Skeletal muscle satellite cell (primary cell): ENCODE measurements at regions not wholly inside any gene's neighbourhood (a gene's known extent, or its start where the extent isn't known, plus 50 kb on each side); places are given as distances from the start of the nearest gene placed in this dataset.

ENCODE experiments used
- H3K27me3 ChIP-seq: 2 replicates; pipeline ENCODE4 v1.7.0; 2013; ENCODE audit warnings: low read length; ENCODE audit not compliant: control insufficient read depth, insufficient read depth
- H3K36me3 ChIP-seq: 2 replicates; pipeline ENCODE4 v1.7.0; 2013; ENCODE audit warnings: mild to moderate bottlenecking, control low read depth, low read length; ENCODE audit not compliant: insufficient read depth
- H3K4me1 ChIP-seq: 2 replicates; pipeline ENCODE4 v1.7.0; 2013; ENCODE audit warnings: low read length; ENCODE audit not compliant: control insufficient read depth, insufficient read depth
- H3K4me2 ChIP-seq: 2 replicates; pipeline ENCODE4 v1.7.0; 2013; ENCODE audit warnings: mild to moderate bottlenecking, low read length
- H3K4me3 ChIP-seq: 2 replicates; pipeline ENCODE4 v1.7.0; 2013; ENCODE audit warnings: low read length
- H3K9ac ChIP-seq: 2 replicates; pipeline ENCODE4 v1.7.0; 2013; ENCODE audit warnings: mild to moderate bottlenecking, low read depth, low read length, moderate library complexity
- H3K9me3 ChIP-seq: replicated peaks from 2 replicates; pipeline ENCODE4 v1.7.0; 2013; ENCODE audit warnings: mild to moderate bottlenecking, control low read depth, low read length

DNA sequence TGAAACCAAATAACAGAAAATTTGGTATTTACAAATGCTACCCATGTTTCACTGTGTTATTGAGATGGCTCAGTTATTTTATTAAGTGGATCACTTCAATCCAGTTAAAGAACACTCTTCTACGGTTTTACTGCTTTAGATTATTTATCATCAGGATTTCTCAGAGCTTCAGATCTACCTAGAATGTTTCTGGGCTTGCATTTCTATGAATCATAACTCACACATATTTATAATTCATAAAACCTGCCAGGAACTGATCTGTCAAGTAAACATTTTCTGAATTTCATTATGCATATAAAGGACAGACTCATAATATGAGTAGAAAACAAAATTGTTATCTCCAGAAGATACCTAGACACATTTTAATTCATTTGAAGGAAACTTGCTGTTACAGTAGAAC is 1172.3 kb upstream of the LRRTM3 start:
- Histone ChIP-seq H3K36me3 (no peaks in the 10 kb centered on the region), H3K27me3 (no peaks in the 10 kb centered on the region), H3K9me3 (no peaks in the 10 kb centered on the region), H3K9ac (no peak overlapping the region), H3K4me1 (no peaks in the 10 kb centered on the region), H3K4me2 (no peak overlapping the region), H3K4me3 (no peak overlapping the region)

DNA sequence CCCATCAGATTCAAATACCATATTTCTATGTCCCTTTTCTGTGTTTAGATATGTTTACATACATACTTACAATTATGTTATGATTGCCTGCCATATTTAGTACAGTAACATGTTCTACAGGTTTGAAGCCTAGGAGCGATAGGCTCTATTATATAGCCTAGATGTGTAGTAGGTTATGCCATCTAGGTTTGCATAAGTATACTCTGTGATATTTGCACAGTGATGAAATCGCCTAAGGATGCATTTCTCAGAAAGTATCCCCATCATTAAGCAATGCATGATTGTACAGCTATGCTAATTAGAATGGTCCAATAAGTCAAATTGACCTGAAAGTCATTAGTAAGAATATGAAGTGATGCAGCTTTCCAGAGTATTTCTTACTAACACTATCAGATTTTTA is 1171.7 kb upstream of the LRRTM3 start:
- Histone ChIP-seq H3K36me3 (no peaks in the 10 kb centered on the region), H3K9ac (no peak overlapping the region), H3K9me3 (no peaks in the 10 kb centered on the region), H3K4me1 (no peaks in the 10 kb centered on the region), H3K4me2 (no peak overlapping the region), H3K27me3 (no peaks in the 10 kb centered on the region), H3K4me3 (no peak overlapping the region)

DNA sequence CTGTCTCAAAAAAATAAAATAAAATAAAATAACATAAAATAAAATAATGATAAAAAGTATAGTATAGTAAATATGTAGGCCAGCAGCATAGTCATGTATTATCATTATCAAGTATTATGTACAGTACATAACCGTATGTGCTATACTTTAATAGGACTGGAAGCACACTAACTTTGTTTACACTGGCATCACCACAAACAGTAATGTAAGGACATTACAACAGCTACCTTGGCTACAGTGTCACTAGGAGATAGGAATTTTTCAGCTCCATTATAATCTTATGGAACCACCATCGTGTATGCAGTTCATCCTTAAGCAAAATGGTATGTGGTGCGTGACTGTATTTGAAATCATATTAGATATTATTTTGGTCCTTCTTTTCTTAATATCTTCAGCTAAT is 1163.5 kb upstream of the LRRTM3 start:
- Histone ChIP-seq H3K27me3 (no peaks in the 10 kb centered on the region), H3K9me3 (no peaks in the 10 kb centered on the region), H3K4me2 (no peak overlapping the region), H3K9ac (no peak overlapping the region), H3K4me1 (no peaks in the 10 kb centered on the region), H3K4me3 (no peak overlapping the region), H3K36me3 (no peaks in the 10 kb centered on the region)

DNA sequence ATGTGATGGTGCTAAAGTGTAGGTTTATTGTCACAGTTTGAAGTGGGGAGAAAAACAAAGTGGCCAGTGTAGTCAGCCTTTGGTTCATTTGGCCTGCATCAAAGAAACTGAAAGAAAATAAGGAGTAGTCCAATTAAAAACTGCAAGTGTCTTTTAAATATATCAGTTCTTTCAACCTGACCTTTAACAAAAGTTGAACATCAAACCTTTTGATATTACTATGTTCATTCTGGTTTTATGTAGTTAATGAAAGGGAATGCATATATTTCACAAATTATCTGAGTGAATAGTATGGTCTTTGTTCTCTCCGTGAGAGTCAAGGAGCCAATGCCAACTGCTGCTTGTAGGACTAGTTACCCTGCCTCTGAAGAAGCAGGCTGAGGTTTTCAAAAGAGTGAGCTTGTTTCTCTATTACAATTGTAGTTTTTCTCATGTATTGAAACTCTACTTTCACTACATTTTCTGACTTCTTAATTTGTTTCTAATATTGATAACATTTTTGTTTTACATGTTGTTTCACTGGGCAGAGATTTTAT is 1160.8 kb upstream of the LRRTM3 start:
- no peaks in the 10 kb centered on the region for H3K27me3 ChIP-seq
- H3K9ac ChIP-seq = no peak overlapping the region
- H3K4me3 ChIP-seq = no peak overlapping the region
- H3K36me3 ChIP-seq = no peaks in the 10 kb centered on the region
- H3K4me2 ChIP-seq = no peak overlapping the region
- no peaks in the 10 kb centered on the region for H3K9me3 ChIP-seq
- H3K4me1 ChIP-seq = no peaks in the 10 kb centered on the region

DNA sequence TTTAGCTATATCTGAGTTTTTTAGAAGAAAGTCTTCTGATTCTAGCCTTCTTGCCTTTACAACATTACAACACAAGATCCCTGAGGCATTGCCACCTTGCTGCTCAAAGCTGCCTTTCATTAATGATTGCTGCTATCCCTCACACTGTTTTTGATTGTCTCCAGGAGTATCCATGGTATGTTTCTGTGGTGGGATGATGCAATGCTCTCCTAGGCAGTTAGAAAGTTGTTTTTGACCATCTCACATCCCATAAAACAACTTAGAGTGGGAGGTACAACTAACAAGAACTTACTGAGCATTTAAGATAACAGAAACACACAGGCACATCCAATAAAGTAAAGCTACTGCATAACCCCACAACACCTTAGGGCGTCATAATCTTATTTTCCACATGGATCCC is 1156.0 kb upstream of the LRRTM3 start:
- H3K36me3 ChIP-seq = no peaks in the 10 kb centered on the region
- H3K4me3 ChIP-seq = no peak overlapping the region
- no peak overlapping the region for H3K9ac ChIP-seq
- H3K27me3 ChIP-seq = no peaks in the 10 kb centered on the region
- H3K9me3 ChIP-seq = no peaks in the 10 kb centered on the region
- H3K4me2 ChIP-seq = no peak overlapping the region
- no peaks in the 10 kb centered on the region for H3K4me1 ChIP-seq

DNA sequence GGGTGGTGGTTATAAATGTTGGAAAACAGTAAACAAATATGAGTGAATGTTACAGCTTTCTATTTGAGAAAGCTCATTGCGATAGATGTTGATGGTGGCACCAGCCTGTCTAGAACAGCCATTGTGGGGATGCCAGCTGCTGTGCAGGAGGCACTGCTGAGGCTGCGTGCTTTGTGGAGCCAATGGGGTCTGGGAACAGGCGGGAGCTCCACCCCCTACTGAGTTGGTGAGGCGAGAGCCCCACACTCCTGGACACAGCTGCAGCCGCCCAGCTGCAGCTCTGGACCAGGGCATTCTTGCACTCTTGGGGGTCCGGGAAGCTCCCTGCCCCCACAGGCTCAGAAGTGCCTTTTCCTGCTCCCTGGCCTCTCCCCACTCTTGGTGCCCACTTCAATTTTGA is 1147.1 kb upstream of the LRRTM3 start:
- Histone ChIP-seq H3K9me3 (no peaks in the 10 kb centered on the region), H3K4me2 (no peak overlapping the region), H3K9ac (no peak overlapping the region), H3K27me3 (no peaks in the 10 kb centered on the region), H3K4me3 (no peak overlapping the region), H3K4me1 (no peaks in the 10 kb centered on the region), H3K36me3 (no peaks in the 10 kb centered on the region)

DNA sequence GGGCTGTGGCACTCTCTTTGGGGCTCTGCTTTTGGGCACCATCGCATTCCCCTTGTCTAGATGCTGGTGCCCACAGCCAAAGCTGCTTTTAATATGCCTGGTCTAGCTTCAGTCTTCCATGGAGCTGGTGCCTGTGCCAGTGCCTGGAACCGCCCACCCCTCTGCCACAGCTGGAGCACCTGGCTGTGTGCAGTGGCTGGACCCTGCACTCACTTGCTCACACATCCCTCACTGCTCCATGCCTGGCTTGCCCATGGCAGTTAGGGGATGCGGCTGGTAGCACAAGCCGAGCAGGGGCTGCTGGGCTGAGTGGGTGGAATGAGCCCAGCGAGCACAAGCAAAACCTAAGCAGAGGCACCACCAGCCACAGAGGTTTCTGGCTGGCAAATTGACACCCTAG is 1145.9 kb upstream of the LRRTM3 start:
- Histone ChIP-seq H3K27me3 (no peaks in the 10 kb centered on the region), H3K4me2 (no peak overlapping the region), H3K36me3 (no peaks in the 10 kb centered on the region), H3K4me1 (no peaks in the 10 kb centered on the region), H3K9ac (no peak overlapping the region), H3K4me3 (no peak overlapping the region), H3K9me3 (no peaks in the 10 kb centered on the region)

DNA sequence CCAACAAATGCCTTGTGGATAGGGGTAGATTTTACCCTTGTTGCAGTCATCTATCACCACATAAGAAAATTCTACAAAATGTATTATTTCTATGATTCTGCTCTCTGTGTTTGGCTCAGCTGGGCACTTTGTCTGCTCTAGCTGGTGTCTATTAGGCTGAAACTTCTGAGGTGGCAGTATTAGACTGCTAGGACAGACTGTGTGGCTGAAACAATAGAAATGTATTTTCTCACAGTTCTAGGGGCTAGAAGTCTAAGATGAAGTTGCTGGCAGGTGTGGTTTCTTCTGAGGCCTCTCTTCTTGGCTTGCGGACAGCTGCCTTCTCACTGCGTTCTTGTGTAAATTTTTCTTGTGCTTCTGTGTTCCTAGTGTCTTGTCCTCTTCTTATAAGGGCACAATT is 1139.6 kb upstream of the LRRTM3 start:
- no peaks in the 10 kb centered on the region for H3K4me1 ChIP-seq
- H3K27me3 ChIP-seq = no peaks in the 10 kb centered on the region
- no peaks in the 10 kb centered on the region for H3K36me3 ChIP-seq
- H3K4me3 ChIP-seq = no peak overlapping the region
- no peak overlapping the region for H3K4me2 ChIP-seq
- H3K9me3 ChIP-seq = no peaks in the 10 kb centered on the region
- no peak overlapping the region for H3K9ac ChIP-seq

DNA sequence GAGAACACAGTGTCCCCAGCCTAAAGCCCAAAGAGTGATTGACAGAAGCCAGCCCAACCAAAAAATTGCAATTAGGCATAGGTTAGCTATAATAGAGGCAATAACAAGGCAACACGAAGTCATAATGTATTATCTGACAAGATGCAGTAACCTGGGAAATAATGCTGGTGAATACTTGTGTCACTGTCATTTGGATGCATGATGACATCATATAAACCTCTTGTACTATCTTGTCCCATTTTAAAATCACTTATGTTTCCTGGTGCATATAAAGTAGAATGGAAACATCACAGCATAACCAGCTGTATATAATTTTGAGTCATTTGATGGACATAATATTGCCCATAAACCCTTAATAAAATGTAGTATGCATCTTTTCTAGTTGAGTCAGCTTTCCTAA is 1138.3 kb upstream of the LRRTM3 start:
- Histone ChIP-seq H3K9me3 (no peaks in the 10 kb centered on the region), H3K4me1 (no peaks in the 10 kb centered on the region), H3K27me3 (no peaks in the 10 kb centered on the region), H3K9ac (no peak overlapping the region), H3K4me3 (no peak overlapping the region), H3K4me2 (no peak overlapping the region), H3K36me3 (no peaks in the 10 kb centered on the region)

DNA sequence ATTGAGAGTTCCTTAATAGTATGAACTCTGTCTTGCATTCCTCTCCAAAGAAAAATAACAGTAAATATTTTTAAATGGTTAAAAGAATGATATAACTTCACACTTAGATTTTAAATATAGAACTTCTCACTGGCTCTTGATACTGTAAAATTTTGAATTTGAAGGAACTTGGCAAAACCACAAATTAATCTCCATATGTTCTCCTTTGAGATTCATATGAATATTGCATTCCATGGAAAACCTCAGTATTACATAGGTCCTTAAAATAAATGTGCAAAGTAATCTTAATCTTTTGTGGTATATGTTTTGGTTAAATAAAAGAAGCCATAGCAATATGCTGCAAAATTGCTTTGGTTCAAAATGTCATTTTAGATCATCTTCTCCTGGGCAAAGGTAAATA is 1137.6 kb upstream of the LRRTM3 start:
- no peaks in the 10 kb centered on the region for H3K36me3 ChIP-seq
- no peak overlapping the region for H3K9ac ChIP-seq
- H3K4me2 ChIP-seq = no peak overlapping the region
- no peaks in the 10 kb centered on the region for H3K27me3 ChIP-seq
- H3K4me3 ChIP-seq = no peak overlapping the region
- H3K4me1 ChIP-seq = no peaks in the 10 kb centered on the region
- no peaks in the 10 kb centered on the region for H3K9me3 ChIP-seq

DNA sequence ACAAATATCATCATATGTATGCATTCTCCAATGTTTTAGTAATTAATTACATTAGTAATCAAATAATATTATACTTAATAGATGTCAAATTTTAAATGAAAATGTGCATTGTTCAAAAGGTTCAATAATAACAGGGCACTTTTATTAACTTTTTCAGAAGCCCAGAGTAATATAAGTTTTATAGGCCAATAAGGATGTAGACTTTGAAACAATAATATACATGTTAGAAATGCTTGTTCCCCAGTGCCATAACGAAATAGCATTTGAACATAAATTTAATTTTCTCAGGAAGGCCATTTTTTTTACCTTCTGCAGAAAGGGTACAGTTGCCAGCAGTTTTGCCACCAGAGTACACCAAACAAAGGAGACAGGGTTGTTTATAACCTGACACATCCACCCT is 1133.9 kb upstream of the LRRTM3 start:
- Histone ChIP-seq H3K36me3 (no peaks in the 10 kb centered on the region), H3K27me3 (no peaks in the 10 kb centered on the region), H3K4me2 (no peak overlapping the region), H3K4me1 (no peaks in the 10 kb centered on the region), H3K9me3 (no peaks in the 10 kb centered on the region), H3K9ac (no peak overlapping the region), H3K4me3 (no peak overlapping the region)

DNA sequence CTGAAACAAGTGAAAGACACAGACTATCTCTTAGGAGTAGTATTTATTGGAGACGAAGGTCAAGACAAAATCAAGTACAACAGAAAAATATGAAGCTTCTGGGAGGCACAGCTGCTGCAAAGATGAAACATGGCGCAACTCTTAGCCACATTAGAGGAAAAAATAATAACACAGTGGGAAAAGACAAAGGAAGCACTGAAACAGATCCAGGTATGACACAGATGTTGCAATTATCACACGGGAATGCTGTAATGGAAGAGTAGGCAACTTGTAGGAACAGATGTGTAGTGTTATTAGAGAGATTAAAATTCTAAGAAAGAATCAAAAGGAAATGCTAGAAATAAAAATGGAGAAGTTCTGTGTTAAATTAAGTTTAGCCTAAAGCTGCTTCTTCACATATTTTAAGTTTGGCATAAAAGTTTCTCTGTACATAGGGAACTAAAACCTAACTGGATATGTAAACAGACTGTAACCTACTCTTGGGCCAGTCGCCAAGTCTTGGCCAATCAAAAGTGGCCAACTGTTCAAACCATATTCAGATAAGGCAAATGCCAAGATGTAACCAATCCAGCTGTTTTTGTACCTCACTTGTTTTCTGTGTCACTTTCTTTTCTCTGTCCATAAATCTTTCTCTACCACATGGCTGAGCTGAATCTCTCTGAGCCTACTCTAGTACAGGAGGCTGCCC is 1132.0 kb upstream of the LRRTM3 start:
- Histone ChIP-seq H3K9me3 (no peaks in the 10 kb centered on the region), H3K4me3 (no peak overlapping the region), H3K27me3 (no peaks in the 10 kb centered on the region), H3K36me3 (no peaks in the 10 kb centered on the region), H3K4me2 (no peak overlapping the region), H3K4me1 (no peaks in the 10 kb centered on the region), H3K9ac (no peak overlapping the region)
